Mesenchymal stem cell (in vitro differentiated cells and primary cell): ENCODE measurements at regions not wholly inside any gene's neighbourhood (a gene's known extent, or its start where the extent isn't known, plus 50 kb on each side); places are given as distances from the start of the nearest gene placed in this dataset.

ENCODE experiments used
- DNase-seq: peaks from one replicate; pipeline ENCODE4 v3.0.0-alpha.2; 2013
- H2AFZ ChIP-seq: one replicate; pipeline ENCODE4 v1.6.1; 2013; ENCODE audit warnings: low read depth, mild to moderate bottlenecking, control low read depth, inconsistent platforms, low read length, moderate library complexity
- H2AK5ac ChIP-seq: 2 replicates; pipeline ENCODE4 v1.6.1; 2013; ENCODE audit warnings: low read length, moderate library complexity, mild to moderate bottlenecking, inconsistent platforms; ENCODE audit not compliant: severe bottlenecking
- H2BK120ac ChIP-seq: one replicate; pipeline ENCODE4 v1.6.1; 2013; ENCODE audit warnings: low read depth, mild to moderate bottlenecking, inconsistent platforms, low read length, moderate library complexity
- H2BK12ac ChIP-seq, 2 experiments: one replicate each; pipeline ENCODE4 v1.6.1; 2013; ENCODE audit warnings: inconsistent platforms in 2 of 2, low read length in 2 of 2, mild to moderate bottlenecking in 2 of 2, moderate library complexity in 2 of 2, control low read depth in 1 of 2
- H2BK15ac ChIP-seq: one replicate; pipeline ENCODE4 v1.6.1; 2013; ENCODE audit warnings: mild to moderate bottlenecking, low read depth, inconsistent platforms; ENCODE audit not compliant: poor library complexity, severe bottlenecking
- H2BK5ac ChIP-seq: 2 replicates; pipeline ENCODE4 v1.6.1; 2013; ENCODE audit warnings: low read depth, mild to moderate bottlenecking, low read length, control low read depth, inconsistent platforms; ENCODE audit not compliant: poor library complexity, severe bottlenecking
- H3K14ac ChIP-seq, 2 experiments: one replicate each; pipeline ENCODE4 v1.6.1; 2013; ENCODE audit warnings: inconsistent platforms in 2 of 2, low read length in 2 of 2, control low read depth in 1 of 2, mild to moderate bottlenecking in 1 of 2, moderate library complexity in 1 of 2
- H3K18ac ChIP-seq, 2 experiments: one replicate each; pipeline ENCODE4 v1.6.1; 2013; ENCODE audit warnings: inconsistent platforms in 2 of 2, low read length in 2 of 2, control low read depth in 1 of 2, low read depth in 1 of 2, mild to moderate bottlenecking in 1 of 2
- H3K23ac ChIP-seq, 2 experiments: one replicate each; pipeline ENCODE4 v1.6.1; 2013; ENCODE audit warnings: inconsistent platforms in 2 of 2, low read length in 2 of 2, mild to moderate bottlenecking in 2 of 2, moderate library complexity in 2 of 2, control low read depth in 1 of 2
- H3K27ac ChIP-seq: 2 replicates; pipeline ENCODE4 v1.5.1; 2013; ENCODE audit warnings: mild to moderate bottlenecking, moderate library complexity, low read length, control low read depth, inconsistent platforms; ENCODE audit not compliant: poor library complexity, severe bottlenecking
- H3K27me3 ChIP-seq, 2 experiments: 2 replicates each; pipeline versions ENCODE4 v1.6.1 to v1.7.0; 2013; ENCODE audit warnings: low read length in 2 of 2, mild to moderate bottlenecking in 2 of 2, moderate library complexity in 2 of 2, control low read depth in 1 of 2, inconsistent platforms in 1 of 2; ENCODE audit not compliant: control insufficient read depth in 1 of 2, insufficient read depth in 1 of 2
- H3K36me3 ChIP-seq, 2 experiments: 2 replicates each; pipeline versions ENCODE4 v1.6.1 to v1.7.0; 2013; ENCODE audit warnings: low read length in 2 of 2, control low read depth in 1 of 2, inconsistent platforms in 1 of 2, low read depth in 1 of 2, mild to moderate bottlenecking in 1 of 2; ENCODE audit not compliant: insufficient read depth in 2 of 2, control insufficient read depth in 1 of 2
- H3K4ac ChIP-seq, 2 experiments: one replicate each; pipeline ENCODE4 v1.6.1; 2013; ENCODE audit warnings: inconsistent platforms in 2 of 2, low read length in 2 of 2, mild to moderate bottlenecking in 2 of 2, moderate library complexity in 2 of 2, control low read depth in 1 of 2, low read depth in 1 of 2
- H3K4me1 ChIP-seq: 2 replicates; pipeline ENCODE4 v1.6.1; 2013; ENCODE audit warnings: low read depth, low read length, control low read depth; ENCODE audit not compliant: control insufficient read depth, insufficient read depth
- H3K4me2 ChIP-seq: 2 replicates; pipeline ENCODE4 v1.6.1; 2013; ENCODE audit warnings: low read length, mild to moderate bottlenecking, inconsistent platforms; ENCODE audit not compliant: poor library complexity, severe bottlenecking
- H3K4me3 ChIP-seq, 2 experiments: 2 replicates each; pipeline versions ENCODE4 v1.5.1 to v1.7.0; 2013; ENCODE audit warnings: low read length in 2 of 2, mild to moderate bottlenecking in 2 of 2, control low read depth in 1 of 2, low read depth in 1 of 2; ENCODE audit not compliant: insufficient read depth in 1 of 2
- H3K79me1 ChIP-seq: replicated peaks from 2 replicates; pipeline ENCODE4 v1.6.1; 2013; ENCODE audit warnings: mild to moderate bottlenecking, control low read depth, low read length, inconsistent platforms; ENCODE audit not compliant: poor library complexity, severe bottlenecking
- H3K9ac ChIP-seq: 2 replicates; pipeline ENCODE4 v1.7.0; 2013; ENCODE audit warnings: mild to moderate bottlenecking, low read length, moderate library complexity
- H3K9me3 ChIP-seq: 2 replicates; pipeline ENCODE4 v1.7.0; 2013; ENCODE audit warnings: mild to moderate bottlenecking, low read length; ENCODE audit not compliant: control insufficient read depth
- H4K8ac ChIP-seq: one replicate; pipeline ENCODE4 v1.6.1; 2013; ENCODE audit warnings: inconsistent platforms, mild to moderate bottlenecking, low read length, moderate library complexity
- H4K91ac ChIP-seq: one replicate; pipeline ENCODE4 v1.6.1; 2013; ENCODE audit warnings: mild to moderate bottlenecking, low read length, inconsistent platforms
- WGBS: methylation state at CpG from one replicate; pipeline ENCODE4 v1.1.7; 2013; ENCODE audit warnings: mixed read lengths; 5-methylcytosine and 5-hydroxymethylcytosine counted together

- no peak overlapping the region for H2AK5ac ChIP-seq
- no peaks in the 10 kb centered on the region for H3K27me3 ChIP-seq
- H3K4me2 ChIP-seq, result no peak overlapping the region
- H3K36me3 ChIP-seq, result no peaks in the 10 kb centered on the region
- no peak overlapping the region for H3K14ac ChIP-seq
- H3K79me1 ChIP-seq, result no peaks in the 10 kb centered on the region
- 72% methylated on average over 5 of the region's 7 CpGs for WGBS
- H3K4me1 ChIP-seq, result no peaks in the 10 kb centered on the region
- no peaks in the 10 kb centered on the region for H3K9me3 ChIP-seq
- no peak overlapping the region for H2BK120ac ChIP-seq
- no peak overlapping the region for H4K8ac ChIP-seq
- no peak overlapping the region for H2BK12ac ChIP-seq
- H2BK15ac ChIP-seq, result no peak overlapping the region
- H3K4me3 ChIP-seq, result no peak overlapping the region
- H2AFZ ChIP-seq, result no peak overlapping the region
- DNase-seq, result no peak
- H2BK5ac ChIP-seq, result no peak overlapping the region
- no peak overlapping the region for H4K91ac ChIP-seq
- no peak overlapping the region for H3K18ac ChIP-seq
- no peak overlapping the region for H3K4ac ChIP-seq
- no peak overlapping the region for H3K27ac ChIP-seq
- no peak overlapping the region for H3K9ac ChIP-seq
- no peak overlapping the region for H3K23ac ChIP-seq
Observed at GRCh38 chr3:61333192-61333961, 82.1 kb upstream of the FHIT start.

GRCh38 chr3:61334783-61335182 lies 83.5 kb upstream of the FHIT start:
- Histone ChIP-seq H2BK15ac (no peak overlapping the region), H3K18ac (no peak overlapping the region), H4K91ac (no peak overlapping the region), H3K4ac (no peak overlapping the region), H2AK5ac (no peak overlapping the region), H3K27me3 (no peaks in the 10 kb centered on the region), H3K4me1 (no peaks in the 10 kb centered on the region), H2AFZ (no peak overlapping the region), H3K4me3 (no peak overlapping the region), H2BK120ac (no peak overlapping the region), H2BK12ac (no peak overlapping the region), H3K14ac (no peak overlapping the region), H3K23ac (no peak overlapping the region), H3K4me2 (no peak overlapping the region), H3K9ac (no peak overlapping the region), H3K9me3 (no peaks in the 10 kb centered on the region), H3K36me3 (no peaks in the 10 kb centered on the region), H3K79me1 (no peaks in the 10 kb centered on the region), H2BK5ac (no peak overlapping the region), H3K27ac (no peak overlapping the region), H4K8ac (no peak overlapping the region)
- DNase-seq, result no peak
- 46% methylated on average over 2 of the region's 2 CpGs for WGBS

GRCh38 chr3:61340931-61341461 lies 89.7 kb upstream of the FHIT start:
- Histone ChIP-seq H3K27ac (no peak overlapping the region), H3K79me1 (no peaks in the 10 kb centered on the region), H4K91ac (no peak overlapping the region), H3K4ac (no peak overlapping the region), H3K4me3 (no peak overlapping the region), H3K9me3 (no peaks in the 10 kb centered on the region), H2BK12ac (no peak overlapping the region), H3K4me2 (no peak overlapping the region), H2BK5ac (no peak overlapping the region), H3K23ac (no peak overlapping the region), H3K14ac (no peak overlapping the region), H3K9ac (no peak overlapping the region), H3K18ac (no peak overlapping the region), H2BK120ac (no peak overlapping the region), H3K4me1 (no peaks in the 10 kb centered on the region), H3K36me3 (no peaks in the 10 kb centered on the region), H2BK15ac (no peak overlapping the region), H2AFZ (no peak overlapping the region), H3K27me3 (no peaks in the 10 kb centered on the region), H2AK5ac (no peak overlapping the region), H4K8ac (no peak overlapping the region)
- no peak for DNase-seq
- WGBS, result 82% methylated on average over 6 of the region's 7 CpGs

GRCh38 chr3:61343543-61343942 lies 92.3 kb upstream of the FHIT start:
- Histone ChIP-seq H3K4ac (no peak overlapping the region), H3K27ac (no peak overlapping the region), H3K79me1 (no peaks in the 10 kb centered on the region), H3K9ac (no peak overlapping the region), H2BK15ac (no peak overlapping the region), H2AFZ (no peak overlapping the region), H2AK5ac (no peak overlapping the region), H3K9me3 (no peaks in the 10 kb centered on the region), H3K4me2 (no peak overlapping the region), H3K23ac (no peak overlapping the region), H3K36me3 (no peaks in the 10 kb centered on the region), H3K27me3 (no peaks in the 10 kb centered on the region), H4K91ac (no peak overlapping the region), H3K4me3 (no peak overlapping the region), H3K14ac (no peak overlapping the region), H2BK120ac (no peak overlapping the region), H4K8ac (no peak overlapping the region), H2BK5ac (no peak overlapping the region), H3K18ac (no peak overlapping the region), H2BK12ac (no peak overlapping the region), H3K4me1 (no peaks in the 10 kb centered on the region)
- DNase-seq, result no peak
